ENCODE measurements at regions not wholly inside any gene's neighbourhood (a gene's known extent, or its start where the extent isn't known, plus 50 kb on each side); places are given as distances from the start of the nearest gene placed in this dataset.

- Histone ChIP-seq H3K4me2 (ENCODE audit: insufficient read depth, low read length) (no peak overlapping the region), H3K79me2 (ENCODE audit: control insufficient read depth, insufficient read depth, low read length) (no peaks in the 10 kb centered on the region), H3K4me3 (replicated peaks in 1 of 3; ENCODE audit: insufficient read depth in 1 of 3, low read depth in 1 of 3, low read length in 3 of 3) (no peak overlapping the region), H3K36me3 (ENCODE audit: control insufficient read depth in 2 of 2, extremely low read depth in 1 of 2, insufficient read depth in 2 of 2, low read length in 2 of 2) (no peaks in the 10 kb centered on the region), H3K9ac (replicated peaks; ENCODE audit: extremely low read depth, insufficient read depth, low read length) (no peak overlapping the region), H3K9me3 (replicated peaks; ENCODE audit: control insufficient read depth, insufficient read depth, low read length) (no peaks in the 10 kb centered on the region), H3K27ac (ENCODE audit: insufficient read depth, low read depth, low read length) (no peak overlapping the region), H2AFZ (ENCODE audit: low read depth, low read length) (peak overlapping the region; percentile 17), H3K4me1 (ENCODE audit: control insufficient read depth, extremely low read depth, insufficient read depth, low read length) (peaks cover 49% of the 10 kb centered on the region), H3K27me3 (ENCODE audit: control insufficient read depth in 2 of 2, insufficient read depth in 2 of 2, low read length in 2 of 2) (no peaks in the 10 kb centered on the region), H4K20me1 (replicated peaks; ENCODE audit: control insufficient read depth, extremely low read depth, insufficient read depth, low read length) (no peaks in the 10 kb centered on the region), H3K9me1 (replicated peaks; ENCODE audit: control insufficient read depth, extremely low read depth, insufficient read depth, low read length) (no peaks in the 10 kb centered on the region)
- TF ChIP-seq FOS (IDR thresholded peaks at IDR 0.05; ENCODE audit: borderline replicate concordance, insufficient read depth, low read length) (no peak), EZH2 (IDR thresholded peaks at IDR 0.05; ENCODE audit: borderline replicate concordance, low read depth, low read length, severe bottlenecking) (no peak), GATA2 (IDR thresholded peaks at IDR 0.05; ENCODE audit: insufficient read depth, insufficient read length, low read depth, low read length) (no peak), MYC (IDR thresholded peaks at IDR 0.05; ENCODE audit: low read depth, low read length) (no peak)
- POLR2A ChIA-PET = no interaction called here
- intact Hi-C loops (cut with micrococcal nuclease) (no loop called here), dilution Hi-C loops (cut with MboI; ENCODE audit: extremely low pct_ligation_motif_present, low sequenced_read_pairs) (no loop called here)
- BruUV-seq (replicated peaks) = no TSS peak
- DNase-seq (ENCODE audit: low read depth, low spot score) = no peak
- FAIRE-seq = no peak
- CTCF ChIA-PET = no interaction called here
These were observed 228.9 kb upstream of the CELF2 start for GRCh38 chr10:10788761-10789160.

GRCh38 chr10:10791869-10792268, 225.8 kb upstream of the CELF2 start:
- H3K4me3 ChIP-seq (replicated peaks in 1 of 3; ENCODE audit: insufficient read depth in 1 of 3, low read depth in 1 of 3, low read length in 3 of 3) = peak overlapping the region in 1 of 3 experiments; percentile 12
- no peaks in the 10 kb centered on the region for H3K36me3 ChIP-seq (ENCODE audit: control insufficient read depth in 2 of 2, extremely low read depth in 1 of 2, insufficient read depth in 2 of 2, low read length in 2 of 2)
- FAIRE-seq = no peak
- no TSS peak for BruUV-seq (replicated peaks)
- ChIA-PET POLR2A (interaction anchor here (1.2 to 1.9 kb wide), 2 partner anchors 38 to 80 kb away, joined by 6 to 9 read pairs; no protein-coding TSS in a partner anchor), CTCF (interaction anchor here (1.5 to 2.0 kb wide), 2 partner anchors 38 to 80 kb away, joined by 7 to 8 read pairs; no protein-coding TSS in a partner anchor)
- no peaks in the 10 kb centered on the region for H3K27me3 ChIP-seq (ENCODE audit: control insufficient read depth in 2 of 2, insufficient read depth in 2 of 2, low read length in 2 of 2)
- H4K20me1 ChIP-seq (replicated peaks; ENCODE audit: control insufficient read depth, extremely low read depth, insufficient read depth, low read length) = no peaks in the 10 kb centered on the region
- H3K4me1 ChIP-seq (ENCODE audit: control insufficient read depth, extremely low read depth, insufficient read depth, low read length) = peaks cover 43% of the 10 kb centered on the region
- H3K27ac ChIP-seq (ENCODE audit: insufficient read depth, low read depth, low read length) = peak overlapping the region; percentile 98
- intact Hi-C loops (cut with micrococcal nuclease) = loop anchor here (1.0 to 10.0 kb wide), 5 partner anchors 38 to 483 kb away; partner anchors contain the start of gene CELF2
- no peak for DNase-seq (ENCODE audit: low read depth, low spot score)
- dilution Hi-C loops (cut with MboI; ENCODE audit: extremely low pct_ligation_motif_present, low sequenced_read_pairs) = no loop called here
- no peaks in the 10 kb centered on the region for H3K9me1 ChIP-seq (replicated peaks; ENCODE audit: control insufficient read depth, extremely low read depth, insufficient read depth, low read length)
- H3K79me2 ChIP-seq (ENCODE audit: control insufficient read depth, insufficient read depth, low read length) = no peaks in the 10 kb centered on the region
- TF ChIP-seq POLR2A (IDR thresholded peaks at IDR 0.05; ENCODE audit: low read depth, low read length) (no peak), JUN (IDR thresholded peaks at IDR 0.05; ENCODE audit: borderline replicate concordance, insufficient read depth, insufficient read length, low read depth) (no peak), EZH2 (IDR thresholded peaks at IDR 0.05; ENCODE audit: borderline replicate concordance, low read depth, low read length, severe bottlenecking) (no peak), POLR2AphosphoS5 (IDR thresholded peaks at IDR 0.05; ENCODE audit: insufficient read depth, low read depth, low read length) (no peak), GATA2 (IDR thresholded peaks at IDR 0.05; ENCODE audit: insufficient read depth, insufficient read length, low read depth, low read length) (no peak), FOS (IDR thresholded peaks at IDR 0.05; ENCODE audit: borderline replicate concordance, insufficient read depth, low read length) (no peak), MYC (IDR thresholded peaks at IDR 0.05; ENCODE audit: low read depth, low read length) (no peak)
- TF ChIP-seq, protein P1, sequence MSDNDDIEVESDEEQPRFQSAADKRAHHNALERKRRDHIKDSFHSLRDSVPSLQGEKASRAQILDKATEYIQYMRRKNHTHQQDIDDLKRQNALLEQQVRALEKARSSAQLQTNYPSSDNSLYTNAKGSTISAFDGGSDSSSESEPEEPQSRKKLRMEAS (IDR thresholded peaks at IDR 0.05; ENCODE audit: insufficient read depth, insufficient read length) = no peak
- TF ChIP-seq, protein P2, sequence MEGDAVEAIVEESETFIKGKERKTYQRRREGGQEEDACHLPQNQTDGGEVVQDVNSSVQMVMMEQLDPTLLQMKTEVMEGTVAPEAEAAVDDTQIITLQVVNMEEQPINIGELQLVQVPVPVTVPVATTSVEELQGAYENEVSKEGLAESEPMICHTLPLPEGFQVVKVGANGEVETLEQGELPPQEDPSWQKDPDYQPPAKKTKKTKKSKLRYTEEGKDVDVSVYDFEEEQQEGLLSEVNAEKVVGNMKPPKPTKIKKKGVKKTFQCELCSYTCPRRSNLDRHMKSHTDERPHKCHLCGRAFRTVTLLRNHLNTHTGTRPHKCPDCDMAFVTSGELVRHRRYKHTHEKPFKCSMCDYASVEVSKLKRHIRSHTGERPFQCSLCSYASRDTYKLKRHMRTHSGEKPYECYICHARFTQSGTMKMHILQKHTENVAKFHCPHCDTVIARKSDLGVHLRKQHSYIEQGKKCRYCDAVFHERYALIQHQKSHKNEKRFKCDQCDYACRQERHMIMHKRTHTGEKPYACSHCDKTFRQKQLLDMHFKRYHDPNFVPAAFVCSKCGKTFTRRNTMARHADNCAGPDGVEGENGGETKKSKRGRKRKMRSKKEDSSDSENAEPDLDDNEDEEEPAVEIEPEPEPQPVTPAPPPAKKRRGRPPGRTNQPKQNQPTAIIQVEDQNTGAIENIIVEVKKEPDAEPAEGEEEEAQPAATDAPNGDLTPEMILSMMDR (IDR thresholded peaks at IDR 0.05; ENCODE audit: extremely low read depth in 1 of 2, insufficient read depth in 1 of 2, low read depth in 1 of 2, low read length in 2 of 2) = no peak
- peak overlapping the region; percentile 93 for H3K9ac ChIP-seq (replicated peaks; ENCODE audit: extremely low read depth, insufficient read depth, low read length)
- H2AFZ ChIP-seq (ENCODE audit: low read depth, low read length) = peak overlapping the region; percentile 43
- no peaks in the 10 kb centered on the region for H3K9me3 ChIP-seq (replicated peaks; ENCODE audit: control insufficient read depth, insufficient read depth, low read length)
- peak overlapping the region; percentile 82 for H3K4me2 ChIP-seq (ENCODE audit: insufficient read depth, low read length)

Data from endothelial cell of umbilical vein (primary cell).